ENCODE measurements at regions not wholly inside any gene's neighbourhood (a gene's known extent, or its start where the extent isn't known, plus 50 kb on each side); places are given as distances from the start of the nearest gene placed in this dataset.

GRCh38 chr13:108360139-108360538 lies 90.6 kb downstream of the TNFSF13B start:
- intact Hi-C loops (cut with DNase I), result no loop called here
- no peak for DNase-seq (ENCODE audit: low spot score)

GRCh38 chr13:108361769-108362168 lies 92.3 kb downstream of the TNFSF13B start:
- intact Hi-C loops (cut with DNase I), result no loop called here

GRCh38 chr13:108363666-108364065 lies 94.1 kb downstream of the TNFSF13B start:
- intact Hi-C loops (cut with DNase I), result no loop called here
- DNase-seq (ENCODE audit: low spot score), result no peak

More at GRCh38 chr13:108361769-108362168, 92.3 kb downstream of the TNFSF13B start:
- no peak for DNase-seq (ENCODE audit: low spot score)

GRCh38 chr13:108365255-108365654 lies 95.7 kb downstream of the TNFSF13B start:
- no peak for DNase-seq (ENCODE audit: low spot score)
- intact Hi-C loops (cut with DNase I), result no loop called here

- no peak for DNase-seq (ENCODE audit: low spot score)
- intact Hi-C loops (cut with DNase I), result no loop called here
Measured at GRCh38 chr13:108368250-108368905, 98.9 kb downstream of the TNFSF13B start.

- intact Hi-C loops (cut with DNase I), result no loop called here
- DNase-seq (ENCODE audit: low spot score), result no peak
Measured at GRCh38 chr13:108369412-108369811, 99.9 kb downstream of the TNFSF13B start.

- DNase-seq (ENCODE audit: low spot score), result no peak
- intact Hi-C loops (cut with DNase I), result no loop called here
Measured at GRCh38 chr13:108375034-108375433, 105.5 kb downstream of the TNFSF13B start.

GRCh38 chr13:108375772-108376171 lies 106.3 kb downstream of the TNFSF13B start:
- DNase-seq (ENCODE audit: low spot score), result no peak
- intact Hi-C loops (cut with DNase I), result no loop called here

- intact Hi-C loops (cut with DNase I), result no loop called here
- no peak for DNase-seq (ENCODE audit: low spot score)
Measured at GRCh38 chr13:108376308-108376707, 106.8 kb downstream of the TNFSF13B start.

GRCh38 chr13:108377646-108378206 lies 108.2 kb downstream of the TNFSF13B start:
- intact Hi-C loops (cut with DNase I), result no loop called here
- DNase-seq (ENCODE audit: low spot score), result no peak

GRCh38 chr13:108383667-108384066 lies 114.1 kb downstream of the TNFSF13B start:
- no peak for DNase-seq (ENCODE audit: low spot score)
- intact Hi-C loops (cut with DNase I), result no loop called here

GRCh38 chr13:108387156-108387555 lies 117.6 kb downstream of the TNFSF13B start:
- DNase-seq (ENCODE audit: low spot score), result no peak
- intact Hi-C loops (cut with DNase I), result no loop called here

GRCh38 chr13:108402850-108403249 lies 133.3 kb downstream of the TNFSF13B start:
- intact Hi-C loops (cut with DNase I), result no loop called here
- DNase-seq (ENCODE audit: low spot score), result no peak

- DNase-seq (ENCODE audit: low spot score), result no peak
- intact Hi-C loops (cut with DNase I), result no loop called here
Measured at GRCh38 chr13:108407495-108407894, 138.0 kb downstream of the TNFSF13B start.

- intact Hi-C loops (cut with DNase I), result no loop called here
- DNase-seq (ENCODE audit: low spot score), result no peak
Measured at GRCh38 chr13:108408672-108409071, 139.2 kb downstream of the TNFSF13B start.

- intact Hi-C loops (cut with DNase I), result no loop called here
- no peak for DNase-seq (ENCODE audit: low spot score)
Measured at GRCh38 chr13:108409730-108410129, 140.2 kb downstream of the TNFSF13B start.

GRCh38 chr13:108419768-108420167 lies 150.2 kb downstream of the TNFSF13B start:
- no peak for DNase-seq (ENCODE audit: low spot score)
- intact Hi-C loops (cut with DNase I), result no loop called here

GRCh38 chr13:108425056-108425455 lies 155.5 kb downstream of the TNFSF13B start:
- intact Hi-C loops (cut with DNase I), result no loop called here
- DNase-seq (ENCODE audit: low spot score), result no peak

GRCh38 chr13:108426893-108427292 lies 157.4 kb downstream of the TNFSF13B start:
- intact Hi-C loops (cut with DNase I), result no loop called here
- no peak for DNase-seq (ENCODE audit: low spot score)

GRCh38 chr13:108427355-108427754 lies 157.8 kb downstream of the TNFSF13B start:
- DNase-seq (ENCODE audit: low spot score), result no peak
- intact Hi-C loops (cut with DNase I), result no loop called here

GRCh38 chr13:108428691-108429090 lies 159.2 kb downstream of the TNFSF13B start:
- intact Hi-C loops (cut with DNase I), result no loop called here
- DNase-seq (ENCODE audit: low spot score), result no peak
